Neural progenitor cell (in vitro differentiated cells): ENCODE measurements at regions not wholly inside any gene's neighbourhood (a gene's known extent, or its start where the extent isn't known, plus 50 kb on each side); places are given as distances from the start of the nearest gene placed in this dataset.

Source experiments
- DNase-seq: peaks from one replicate; pipeline ENCODE4 v3.0.0-alpha.2; 2016; ENCODE audit warnings: low spot score
- H2AFZ ChIP-seq: fragments of 200-600 bp; sonication (generic); replicated peaks from 2 replicates; pipeline ENCODE4 v1.6.1; 2016; ENCODE audit warnings: antibody characterized with exemption
- H3F3A ChIP-seq: fragments of 200-600 bp; sonication (generic); 2 replicates; pipeline ENCODE4 v1.6.1; 2016; ENCODE audit warnings: antibody characterized with exemption, low read depth
- H3K27ac ChIP-seq: fragments of 200-600 bp; sonication (generic); 2 replicates; pipeline ENCODE4 v1.5.1; 2016; ENCODE audit warnings: mild to moderate bottlenecking
- H3K27me3 ChIP-seq: fragments of 200-600 bp; sonication (generic); 2 replicates; pipeline ENCODE4 v1.6.1; 2016; ENCODE audit warnings: mild to moderate bottlenecking, moderate library complexity
- H3K36me3 ChIP-seq: fragments of 200-600 bp; sonication (generic); 2 replicates; pipeline ENCODE4 v1.5.1; 2016
- H3K4me1 ChIP-seq: fragments of 200-600 bp; sonication (generic); 2 replicates; pipeline ENCODE4 v1.6.1; 2016; ENCODE audit warnings: mixed run types
- H3K4me2 ChIP-seq: fragments of 200-600 bp; sonication (generic); 2 replicates; pipeline ENCODE4 v1.6.1; 2016
- H3K4me3 ChIP-seq: fragments of 200-600 bp; sonication (generic); 2 replicates; pipeline ENCODE4 v1.5.1; 2016
- H3K79me2 ChIP-seq: fragments of 200-600 bp; sonication (generic); 2 replicates; pipeline ENCODE4 v1.6.1; 2016; ENCODE audit warnings: low read depth
- H3K9ac ChIP-seq: fragments of 200-600 bp; sonication (generic); 2 replicates; pipeline ENCODE4 v1.6.1; 2016
- H3K9me3 ChIP-seq: fragments of 200-600 bp; sonication (generic); 2 replicates; pipeline ENCODE4 v1.5.1; 2016; ENCODE audit warnings: low read depth
- H4K20me1 ChIP-seq: fragments of 200-600 bp; sonication (generic); 2 replicates; pipeline ENCODE4 v1.6.1; 2016; ENCODE audit warnings: low read depth
- H3K27ac Mint-ChIP-seq: 3 replicates; pipeline ENCODE4 v1.8.0; 2021; ENCODE audit warnings: mixed read lengths
- H3K27me3 Mint-ChIP-seq: 2 replicates; pipeline ENCODE4 v1.8.0; 2022; ENCODE audit warnings: low read depth, mild to moderate bottlenecking, inconsistent platforms, moderate library complexity, mixed read lengths; ENCODE audit not compliant: insufficient read depth
- H3K36me3 Mint-ChIP-seq: 3 replicates; pipeline ENCODE4 v1.8.0; 2021; ENCODE audit warnings: mixed read lengths
- H3K4me1 Mint-ChIP-seq: 3 replicates; pipeline ENCODE4 v1.8.0; 2021; ENCODE audit warnings: mixed read lengths
- H3K4me3 Mint-ChIP-seq: 3 replicates; pipeline ENCODE4 v1.8.0; 2021; ENCODE audit warnings: mild to moderate bottlenecking, moderate library complexity, mixed read lengths
- H3K9me3 Mint-ChIP-seq: 3 replicates; pipeline ENCODE4 v1.8.0; 2020; ENCODE audit warnings: mixed read lengths
- EZH2 ChIP-seq: fragments of 200-600 bp; sonication (generic); IDR thresholded peaks from 2 replicates; pipeline ENCODE4 v1.6.1; 2017; ENCODE audit warnings: antibody characterized with exemption, mild to moderate bottlenecking, moderate library complexity
- EZH2phosphoT487 ChIP-seq: fragments of 200-600 bp; sonication (generic); IDR thresholded peaks from 2 replicates; pipeline ENCODE4 v1.6.1; 2017; ENCODE audit warnings: antibody characterized with exemption
- TF ChIP-seq, protein P1 (sequence below): fragments of 200-600 bp; sonication (generic); IDR thresholded peaks from 2 replicates; pipeline ENCODE4 v1.5.1; 2017; ENCODE audit warnings: antibody characterized with exemption, mild to moderate bottlenecking

DNA sequence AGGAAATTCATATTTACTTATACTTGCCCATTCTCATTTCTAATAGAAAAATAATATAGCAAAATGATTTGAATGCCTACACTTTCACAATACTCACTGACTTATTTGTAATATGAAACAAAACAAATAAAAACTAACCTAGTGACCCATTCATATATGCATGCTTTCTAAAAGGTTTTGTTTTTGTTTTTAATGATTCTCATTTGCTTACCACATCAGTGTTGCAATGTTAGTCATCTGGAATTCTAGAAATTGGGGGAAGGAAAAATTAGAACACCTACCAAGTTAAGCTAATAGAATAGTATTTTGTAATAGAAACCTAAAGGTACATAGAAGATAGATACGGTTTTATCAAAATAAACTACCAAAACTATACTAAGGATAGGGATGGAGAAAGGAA lies 214.1 kb upstream of the CNTN6 start:
- H3K9ac ChIP-seq: no peak overlapping the region
- peaks cover 30% of the 10 kb centered on the region for H3F3A ChIP-seq
- Mint-ChIP-seq H3K27ac (peak overlapping the region; percentile 13), H3K9me3 (peaks cover 3% of the 10 kb centered on the region), H3K27me3 (peaks cover 6% of the 10 kb centered on the region), H3K4me3 (no peak overlapping the region), H3K36me3 (no peaks in the 10 kb centered on the region), H3K4me1 (peaks cover 21% of the 10 kb centered on the region)
- no peak for DNase-seq
- no peak overlapping the region for H3K4me3 ChIP-seq
- H3K27me3 ChIP-seq: no peaks in the 10 kb centered on the region
- no peaks in the 10 kb centered on the region for H3K9me3 ChIP-seq
- H3K4me1 ChIP-seq: peaks cover 35% of the 10 kb centered on the region
- no peaks in the 10 kb centered on the region for H3K79me2 ChIP-seq
- peak overlapping the region; percentile 92 for H3K27ac ChIP-seq
- H3K36me3 ChIP-seq: no peaks in the 10 kb centered on the region
- TF ChIP-seq, protein P1, sequence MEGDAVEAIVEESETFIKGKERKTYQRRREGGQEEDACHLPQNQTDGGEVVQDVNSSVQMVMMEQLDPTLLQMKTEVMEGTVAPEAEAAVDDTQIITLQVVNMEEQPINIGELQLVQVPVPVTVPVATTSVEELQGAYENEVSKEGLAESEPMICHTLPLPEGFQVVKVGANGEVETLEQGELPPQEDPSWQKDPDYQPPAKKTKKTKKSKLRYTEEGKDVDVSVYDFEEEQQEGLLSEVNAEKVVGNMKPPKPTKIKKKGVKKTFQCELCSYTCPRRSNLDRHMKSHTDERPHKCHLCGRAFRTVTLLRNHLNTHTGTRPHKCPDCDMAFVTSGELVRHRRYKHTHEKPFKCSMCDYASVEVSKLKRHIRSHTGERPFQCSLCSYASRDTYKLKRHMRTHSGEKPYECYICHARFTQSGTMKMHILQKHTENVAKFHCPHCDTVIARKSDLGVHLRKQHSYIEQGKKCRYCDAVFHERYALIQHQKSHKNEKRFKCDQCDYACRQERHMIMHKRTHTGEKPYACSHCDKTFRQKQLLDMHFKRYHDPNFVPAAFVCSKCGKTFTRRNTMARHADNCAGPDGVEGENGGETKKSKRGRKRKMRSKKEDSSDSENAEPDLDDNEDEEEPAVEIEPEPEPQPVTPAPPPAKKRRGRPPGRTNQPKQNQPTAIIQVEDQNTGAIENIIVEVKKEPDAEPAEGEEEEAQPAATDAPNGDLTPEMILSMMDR: no peak
- TF ChIP-seq EZH2: no peak
- no peak for TF ChIP-seq EZH2phosphoT487
- H3K4me2 ChIP-seq: peak overlapping the region; percentile 50
- no peaks in the 10 kb centered on the region for H4K20me1 ChIP-seq
- no peak overlapping the region for H2AFZ ChIP-seq

DNA sequence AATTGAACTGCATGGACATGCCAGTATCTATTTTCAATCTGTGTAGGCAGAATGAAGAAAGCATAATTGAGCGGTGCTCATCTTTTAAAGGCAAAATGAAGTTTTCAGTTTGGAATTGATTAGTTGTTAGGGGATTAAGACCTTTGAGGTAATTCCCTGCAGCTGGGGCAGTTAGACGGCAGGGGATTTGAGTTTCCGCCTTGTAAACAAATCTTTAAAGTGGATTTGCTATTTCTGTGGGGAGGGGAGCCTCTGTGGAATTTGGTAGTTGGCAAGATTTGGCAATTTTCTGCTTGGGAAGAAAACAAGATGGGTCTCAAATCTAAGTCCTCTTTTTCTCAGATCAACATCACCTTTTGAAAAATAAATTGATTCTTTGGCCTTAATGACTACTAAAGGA lies 212.5 kb upstream of the CNTN6 start:
- no peaks in the 10 kb centered on the region for H3K36me3 Mint-ChIP-seq
- H3K27ac Mint-ChIP-seq: peak overlapping the region; percentile 53
- H3K4me3 Mint-ChIP-seq: no peak overlapping the region
- H3K9me3 Mint-ChIP-seq: peaks cover 1% of the 10 kb centered on the region
- H3K4me1 Mint-ChIP-seq: peaks cover 21% of the 10 kb centered on the region
- no peaks in the 10 kb centered on the region for H3K27me3 ChIP-seq
- no peak overlapping the region for H2AFZ ChIP-seq
- H3K4me2 ChIP-seq: peak overlapping the region; percentile 50
- DNase-seq: peak; percentile 86
- peaks cover 30% of the 10 kb centered on the region for H3F3A ChIP-seq
- TF ChIP-seq EZH2phosphoT487 (no peak), EZH2 (no peak)
- TF ChIP-seq, protein P1: no peak
- H4K20me1 ChIP-seq: no peaks in the 10 kb centered on the region
- H3K4me3 ChIP-seq: no peak overlapping the region
- H3K27me3 Mint-ChIP-seq: peaks cover 9% of the 10 kb centered on the region
- H3K36me3 ChIP-seq: no peaks in the 10 kb centered on the region
- no peaks in the 10 kb centered on the region for H3K9me3 ChIP-seq
- no peaks in the 10 kb centered on the region for H3K79me2 ChIP-seq
- H3K27ac ChIP-seq: peak overlapping the region; percentile 92
- no peak overlapping the region for H3K9ac ChIP-seq
- peaks cover 35% of the 10 kb centered on the region for H3K4me1 ChIP-seq

DNA sequence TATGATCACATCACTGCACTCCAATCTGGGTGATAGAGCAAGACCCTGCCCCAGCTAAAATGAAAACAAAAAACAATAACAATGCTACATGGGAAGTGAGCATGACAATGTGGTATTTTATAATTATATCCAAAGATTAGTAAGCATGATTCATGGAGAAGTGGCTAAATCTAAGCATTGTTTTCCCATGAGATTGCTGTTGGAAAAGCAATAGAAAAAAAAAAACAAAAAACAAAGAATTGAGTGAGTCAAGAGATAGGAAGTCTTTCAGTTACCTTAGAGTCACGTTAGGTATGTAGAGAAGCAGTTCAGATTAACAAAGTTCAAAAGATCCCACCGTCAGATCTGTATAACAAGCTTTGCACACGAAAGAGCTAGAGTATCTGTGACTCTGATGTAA lies 210.3 kb upstream of the CNTN6 start:
- H4K20me1 ChIP-seq: no peaks in the 10 kb centered on the region
- no peak for DNase-seq
- Mint-ChIP-seq H3K36me3 (no peaks in the 10 kb centered on the region), H3K4me1 (peaks cover 21% of the 10 kb centered on the region), H3K27ac (peak overlapping the region; percentile 78), H3K27me3 (peaks cover 9% of the 10 kb centered on the region), H3K9me3 (no peaks in the 10 kb centered on the region), H3K4me3 (no peak overlapping the region)
- no peak overlapping the region for H3K4me3 ChIP-seq
- H3K4me2 ChIP-seq: no peak overlapping the region
- H3K9me3 ChIP-seq: no peaks in the 10 kb centered on the region
- peaks cover 32% of the 10 kb centered on the region for H3K4me1 ChIP-seq
- no peak overlapping the region for H3K27ac ChIP-seq
- no peak overlapping the region for H3K9ac ChIP-seq
- H2AFZ ChIP-seq: no peak overlapping the region
- peaks cover 30% of the 10 kb centered on the region for H3F3A ChIP-seq
- TF ChIP-seq EZH2phosphoT487: no peak
- no peak for TF ChIP-seq EZH2
- TF ChIP-seq, protein P1: no peak
- no peaks in the 10 kb centered on the region for H3K36me3 ChIP-seq
- H3K27me3 ChIP-seq: no peaks in the 10 kb centered on the region
- H3K79me2 ChIP-seq: no peaks in the 10 kb centered on the region
